Esophagus squamous epithelium (tissue), 4 donors: ENCODE measurements at regions not wholly inside any gene's neighbourhood (a gene's known extent, or its start where the extent isn't known, plus 50 kb on each side); places are given as distances from the start of the nearest gene placed in this dataset.

Experiments
- POLR2A ChIP-seq, 4 donors: fragments of 450-650 bp; IDR thresholded peaks; one replicate each; pipeline ENCODE4 v1.6.1; 2017; ENCODE audit warnings: antibody characterized with exemption in 4 of 4, mild to moderate bottlenecking in 4 of 4, moderate library complexity in 3 of 4
- TF ChIP-seq, protein P1 (sequence below), 6 experiments: fragments of 450-650 bp in 4 of 6; fragments of 200-600 bp in 2 of 6; sonication (generic) in 2 of 6; IDR thresholded peaks; one replicate each; pipeline ENCODE4 v1.5.1; 2016 to 2019; ENCODE audit warnings: antibody characterized with exemption in 6 of 6, mild to moderate bottlenecking in 4 of 6, moderate library complexity in 4 of 6

DNA sequence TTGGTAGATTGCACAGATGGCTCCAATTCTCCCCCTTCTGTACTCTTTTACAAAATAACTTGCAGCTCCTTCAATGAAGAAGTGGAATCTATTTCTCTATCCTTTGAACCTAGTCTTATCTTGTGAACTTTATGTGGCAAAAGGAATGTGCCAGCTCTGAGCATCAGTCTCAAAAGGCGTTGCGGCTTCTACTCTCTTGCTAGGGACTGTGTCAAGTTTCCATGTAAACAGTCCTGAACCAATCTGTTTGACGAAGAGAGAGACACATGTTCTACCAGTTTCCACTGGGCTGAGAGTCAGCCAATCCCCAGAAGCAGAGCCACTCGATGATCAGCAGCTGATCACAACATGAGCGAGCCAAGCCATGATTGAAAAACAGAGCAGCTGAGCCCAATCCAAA is 439.7 kb upstream of the SETBP1 start:
- TF ChIP-seq, protein P1, sequence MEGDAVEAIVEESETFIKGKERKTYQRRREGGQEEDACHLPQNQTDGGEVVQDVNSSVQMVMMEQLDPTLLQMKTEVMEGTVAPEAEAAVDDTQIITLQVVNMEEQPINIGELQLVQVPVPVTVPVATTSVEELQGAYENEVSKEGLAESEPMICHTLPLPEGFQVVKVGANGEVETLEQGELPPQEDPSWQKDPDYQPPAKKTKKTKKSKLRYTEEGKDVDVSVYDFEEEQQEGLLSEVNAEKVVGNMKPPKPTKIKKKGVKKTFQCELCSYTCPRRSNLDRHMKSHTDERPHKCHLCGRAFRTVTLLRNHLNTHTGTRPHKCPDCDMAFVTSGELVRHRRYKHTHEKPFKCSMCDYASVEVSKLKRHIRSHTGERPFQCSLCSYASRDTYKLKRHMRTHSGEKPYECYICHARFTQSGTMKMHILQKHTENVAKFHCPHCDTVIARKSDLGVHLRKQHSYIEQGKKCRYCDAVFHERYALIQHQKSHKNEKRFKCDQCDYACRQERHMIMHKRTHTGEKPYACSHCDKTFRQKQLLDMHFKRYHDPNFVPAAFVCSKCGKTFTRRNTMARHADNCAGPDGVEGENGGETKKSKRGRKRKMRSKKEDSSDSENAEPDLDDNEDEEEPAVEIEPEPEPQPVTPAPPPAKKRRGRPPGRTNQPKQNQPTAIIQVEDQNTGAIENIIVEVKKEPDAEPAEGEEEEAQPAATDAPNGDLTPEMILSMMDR (IDR thresholded peaks at IDR 0.05): no peak
- TF ChIP-seq POLR2A (IDR thresholded peaks at IDR 0.05): no peak
